Activated naive CD4-positive, alpha-beta T cell treated with anti-CD3 and anti-CD28 coated beads for 36 hours (primary cell): ENCODE measurements at regions not wholly inside any gene's neighbourhood (a gene's known extent, or its start where the extent isn't known, plus 50 kb on each side); places are given as distances from the start of the nearest gene placed in this dataset.

ENCODE experiments used
- CTCF ChIA-PET: fragments of 350-600 bp; sonication (Branson Sonifier 250); formaldehyde crosslinking; loops from one replicate; lab custom pipeline; 2021; ENCODE audit warnings: antibody characterized with exemption; lab: Charles Lee
- DNase-seq: peaks from one replicate; pipeline ENCODE4 v3.0.0-alpha.2; 2020
- H3K27ac Mint-ChIP-seq: one replicate; pipeline ENCODE4 v1.8.0; 2021; ENCODE audit warnings: mild to moderate bottlenecking, mixed read lengths
- H3K27me3 Mint-ChIP-seq: one replicate; pipeline ENCODE4 v1.8.0; 2021; ENCODE audit warnings: low read depth, mixed read lengths
- H3K36me3 Mint-ChIP-seq: one replicate; pipeline ENCODE4 v1.8.0; 2021; ENCODE audit warnings: low read depth, mixed read lengths
- H3K4me1 Mint-ChIP-seq: one replicate; pipeline ENCODE4 v1.8.0; 2021; ENCODE audit warnings: low read depth, mixed read lengths
- H3K4me3 Mint-ChIP-seq: one replicate; pipeline ENCODE4 v1.8.0; 2021; ENCODE audit warnings: mild to moderate bottlenecking, moderate library complexity, mixed read lengths
- H3K9me3 Mint-ChIP-seq: one replicate; pipeline ENCODE4 v1.8.0; 2021; ENCODE audit warnings: mixed read lengths
- intact Hi-C: fragments of 100-400 bp; cut with micrococcal nuclease; formaldehyde crosslinking; loops from one replicate; pipeline ENCODE4 v1.15.1; 2023

DNA sequence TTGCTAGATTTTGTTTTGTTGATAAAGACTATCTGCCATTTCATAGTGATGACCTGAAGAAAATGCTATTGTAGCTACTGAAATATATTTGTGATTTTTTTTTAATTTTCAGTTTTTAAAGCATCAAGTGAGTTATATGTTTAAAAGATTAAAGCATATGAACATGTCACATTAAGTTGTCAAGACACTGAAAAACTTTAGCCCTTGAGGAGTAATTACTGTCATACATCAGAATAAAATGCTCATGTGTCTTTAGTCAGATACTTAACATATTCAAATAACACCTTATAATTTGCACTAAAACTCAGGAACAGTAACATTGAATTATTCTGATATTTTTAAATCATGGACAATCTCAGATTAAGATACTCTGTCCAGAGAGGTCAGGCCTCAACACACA is 108.1 kb upstream of the ATXN7L3B start:
- Mint-ChIP-seq H3K27me3 (peaks cover 9% of the 10 kb centered on the region), H3K4me3 (no peak overlapping the region), H3K36me3 (no peaks in the 10 kb centered on the region), H3K4me1 (no peaks in the 10 kb centered on the region), H3K27ac (no peak overlapping the region), H3K9me3 (peaks cover 1% of the 10 kb centered on the region)
- DNase-seq, result no peak
- CTCF ChIA-PET, result interaction anchor here (0.6 kb wide), 2 partner anchors 22 to 964 kb away, joined by 4 to 5 read pairs; no protein-coding TSS in a partner anchor
- intact Hi-C loops, result no loop called here

DNA sequence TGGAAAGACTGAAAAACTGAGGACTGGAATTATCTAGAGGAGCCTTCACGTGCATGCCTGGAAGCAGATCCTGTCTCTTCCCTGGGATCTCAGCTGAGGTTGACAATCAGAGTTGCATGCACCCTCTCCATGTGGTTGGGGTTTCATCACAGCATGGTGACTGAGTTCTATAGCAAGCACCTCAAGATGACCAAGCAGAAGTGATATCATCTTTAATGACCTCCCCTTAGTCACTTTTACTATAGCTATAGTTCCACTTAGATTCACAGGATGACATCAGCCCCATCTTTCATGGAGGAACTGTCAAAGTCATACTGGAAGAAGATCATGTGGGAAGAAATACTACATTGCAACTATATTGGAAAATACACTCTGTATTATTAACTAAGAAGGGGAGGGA is 105.8 kb upstream of the ATXN7L3B start:
- CTCF ChIA-PET, result no interaction called here
- DNase-seq, result no peak
- Mint-ChIP-seq H3K36me3 (no peaks in the 10 kb centered on the region), H3K27ac (no peak overlapping the region), H3K9me3 (no peaks in the 10 kb centered on the region), H3K27me3 (peaks cover 9% of the 10 kb centered on the region), H3K4me3 (no peak overlapping the region), H3K4me1 (no peaks in the 10 kb centered on the region)
- intact Hi-C loops, result no loop called here

DNA sequence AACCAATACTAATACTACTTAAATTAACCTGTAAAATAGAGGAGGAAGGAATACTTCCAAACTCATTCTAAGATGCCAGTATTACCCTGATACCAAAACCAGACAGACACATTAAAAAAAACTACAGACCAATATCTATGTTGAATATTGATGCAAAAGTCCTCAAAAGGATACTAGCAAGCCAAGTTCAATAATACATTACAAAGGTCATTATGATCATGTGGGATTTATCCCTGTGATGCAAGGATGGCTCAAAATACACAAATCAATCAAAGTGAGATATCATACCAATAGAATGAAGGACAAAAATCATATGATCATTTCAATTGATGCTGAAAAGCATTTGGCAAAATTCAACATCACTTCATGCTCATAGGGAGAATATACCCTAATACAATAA is 97.2 kb upstream of the ATXN7L3B start:
- H3K36me3 Mint-ChIP-seq, result no peaks in the 10 kb centered on the region
- no peaks in the 10 kb centered on the region for H3K9me3 Mint-ChIP-seq
- H3K27me3 Mint-ChIP-seq, result no peaks in the 10 kb centered on the region
- intact Hi-C loops, result no loop called here
- no peak overlapping the region for H3K27ac Mint-ChIP-seq
- CTCF ChIA-PET, result no interaction called here
- no peak overlapping the region for H3K4me3 Mint-ChIP-seq
- DNase-seq, result no peak
- H3K4me1 Mint-ChIP-seq, result no peaks in the 10 kb centered on the region

DNA sequence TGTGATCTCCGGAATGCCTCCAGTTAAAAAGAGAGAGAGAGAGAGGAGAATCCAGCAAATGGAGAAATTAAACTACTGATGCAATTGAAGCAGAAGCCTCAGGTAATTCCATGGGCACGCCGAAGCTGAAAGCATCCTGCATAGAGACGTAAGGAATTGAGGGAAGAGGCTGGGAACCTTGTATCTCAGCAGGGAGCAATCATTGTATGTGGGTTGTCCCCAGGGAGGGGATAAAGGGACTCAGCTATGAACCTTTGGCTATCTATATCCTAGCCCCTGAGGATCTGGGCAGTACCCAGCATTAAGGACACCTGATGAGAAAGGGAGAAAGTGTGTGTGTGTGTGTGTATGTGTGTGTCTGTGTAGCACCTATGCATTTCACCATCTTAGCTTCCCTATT is 95.8 kb upstream of the ATXN7L3B start:
- intact Hi-C loops, result no loop called here

DNA sequence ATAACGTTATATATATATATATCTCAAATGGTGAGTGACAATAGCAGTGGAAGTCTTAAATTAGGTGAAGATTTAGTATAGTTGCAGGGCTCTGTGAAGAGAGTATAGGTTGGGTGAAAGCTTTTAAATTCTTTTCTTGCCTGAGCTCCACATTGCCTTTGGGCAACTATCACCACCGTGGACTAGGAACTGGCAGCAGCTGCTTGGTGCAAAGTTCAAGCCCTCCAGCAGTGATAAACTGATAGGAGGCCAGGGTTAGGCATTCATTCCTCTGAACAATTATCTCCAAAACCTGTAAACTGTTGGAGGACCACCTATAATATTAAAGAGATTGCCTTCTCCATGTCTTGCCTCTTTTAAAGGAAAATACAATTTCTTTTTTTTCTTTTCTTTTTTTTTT is 91.2 kb upstream of the ATXN7L3B start:
- Mint-ChIP-seq H3K27me3 (peaks cover 5% of the 10 kb centered on the region), H3K9me3 (no peaks in the 10 kb centered on the region), H3K4me1 (no peaks in the 10 kb centered on the region), H3K36me3 (no peaks in the 10 kb centered on the region), H3K27ac (no peak overlapping the region), H3K4me3 (no peak overlapping the region)
- no peak for DNase-seq
- intact Hi-C loops, result no loop called here
- CTCF ChIA-PET, result no interaction called here

More for the DNA sequence above, 95.8 kb upstream of the ATXN7L3B start:
- Mint-ChIP-seq H3K4me3 (no peak overlapping the region), H3K36me3 (no peaks in the 10 kb centered on the region), H3K27me3 (no peaks in the 10 kb centered on the region), H3K4me1 (no peaks in the 10 kb centered on the region), H3K27ac (no peak overlapping the region), H3K9me3 (no peaks in the 10 kb centered on the region)
- CTCF ChIA-PET, result no interaction called here
- DNase-seq, result no peak

DNA sequence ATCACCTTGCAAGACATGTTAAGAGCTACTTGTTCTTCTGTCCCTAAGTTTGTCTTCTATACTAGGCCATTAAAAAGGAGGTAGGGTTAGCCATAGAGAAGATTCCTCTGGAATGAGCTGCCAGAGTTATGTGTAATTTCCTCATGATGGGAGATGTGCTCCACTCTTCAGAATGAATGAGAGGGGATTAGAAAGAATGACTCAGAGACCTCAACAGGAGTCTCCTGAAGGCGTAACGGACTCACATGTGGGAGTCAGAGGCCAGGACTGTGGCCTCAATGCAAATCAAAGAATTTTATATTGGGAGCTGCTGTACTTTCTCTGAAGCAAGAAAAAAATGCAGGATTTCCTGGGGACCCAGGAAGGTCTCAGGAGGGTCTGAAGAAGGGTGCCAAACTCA is 87.8 kb upstream of the ATXN7L3B start:
- Mint-ChIP-seq H3K27ac (no peak overlapping the region), H3K36me3 (no peaks in the 10 kb centered on the region), H3K4me1 (no peaks in the 10 kb centered on the region), H3K9me3 (no peaks in the 10 kb centered on the region), H3K4me3 (no peak overlapping the region), H3K27me3 (peaks cover 5% of the 10 kb centered on the region)
- CTCF ChIA-PET, result no interaction called here
- intact Hi-C loops, result no loop called here
- no peak for DNase-seq

DNA sequence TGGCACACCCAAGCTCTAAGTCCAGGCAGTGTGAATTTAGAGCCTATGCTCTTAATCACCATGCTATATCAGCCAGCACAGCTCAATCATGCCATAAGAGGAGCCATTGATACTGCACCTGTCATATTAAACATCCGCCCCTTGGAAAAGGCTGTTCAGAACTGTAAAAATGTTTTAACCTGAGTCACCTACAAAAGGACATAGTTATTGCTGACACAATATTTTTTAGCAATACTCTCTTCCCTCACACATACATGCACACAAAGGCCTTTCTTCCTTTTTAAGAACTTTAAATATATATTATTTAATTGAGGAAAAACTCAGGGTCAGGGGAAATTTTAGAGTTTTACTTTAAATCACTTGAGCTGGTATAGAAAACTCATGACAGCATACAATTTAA is 83.5 kb upstream of the ATXN7L3B start:
- CTCF ChIA-PET, result no interaction called here
- Mint-ChIP-seq H3K4me1 (no peaks in the 10 kb centered on the region), H3K4me3 (no peak overlapping the region), H3K36me3 (no peaks in the 10 kb centered on the region), H3K9me3 (no peaks in the 10 kb centered on the region), H3K27me3 (peaks cover 5% of the 10 kb centered on the region), H3K27ac (no peak overlapping the region)
- intact Hi-C loops, result no loop called here
- no peak for DNase-seq

DNA sequence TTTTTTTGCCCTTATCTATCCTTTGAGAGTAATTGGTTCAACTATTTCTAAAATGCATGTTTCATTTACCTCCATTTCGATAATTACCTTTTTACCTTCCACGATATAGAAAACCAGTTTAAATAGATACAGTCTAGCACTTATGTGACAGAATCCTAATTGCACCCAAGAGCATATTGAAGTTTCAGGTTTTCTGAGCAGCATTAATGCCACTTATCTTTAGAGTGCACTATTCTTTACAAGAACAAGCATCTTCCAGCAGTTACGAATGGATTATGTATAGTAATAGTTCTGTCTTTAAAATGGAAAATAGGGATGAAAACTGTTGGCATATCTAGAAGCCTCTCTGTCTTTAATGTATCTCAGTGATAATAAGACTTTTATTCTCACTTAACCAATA is 82.2 kb upstream of the ATXN7L3B start:
- Mint-ChIP-seq H3K27me3 (no peaks in the 10 kb centered on the region), H3K4me3 (no peak overlapping the region), H3K4me1 (no peaks in the 10 kb centered on the region), H3K27ac (no peak overlapping the region), H3K36me3 (no peaks in the 10 kb centered on the region), H3K9me3 (no peaks in the 10 kb centered on the region)
- intact Hi-C loops, result no loop called here
- CTCF ChIA-PET, result no interaction called here
- DNase-seq, result no peak

DNA sequence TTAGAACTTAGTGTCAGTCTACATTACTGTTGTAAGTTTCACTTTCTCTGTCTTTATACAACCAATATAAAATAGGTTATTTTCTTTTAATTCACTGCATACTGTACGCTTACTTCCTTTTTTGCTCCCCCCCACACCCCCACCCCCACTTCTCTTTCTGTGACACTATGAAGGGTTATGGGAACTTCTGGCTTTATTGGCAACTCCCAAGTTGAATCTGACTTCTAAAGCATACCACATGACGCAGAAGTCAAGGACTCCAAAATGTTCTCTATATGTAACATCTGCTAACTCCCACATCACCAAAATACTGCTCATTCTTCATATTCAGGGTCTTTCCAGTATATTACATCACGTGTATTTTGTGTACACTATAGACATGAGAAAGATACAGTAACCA is 81.2 kb upstream of the ATXN7L3B start:
- Mint-ChIP-seq H3K27me3 (no peaks in the 10 kb centered on the region), H3K36me3 (no peaks in the 10 kb centered on the region), H3K4me1 (no peaks in the 10 kb centered on the region), H3K4me3 (no peak overlapping the region), H3K9me3 (no peaks in the 10 kb centered on the region), H3K27ac (no peak overlapping the region)
- no peak for DNase-seq
- intact Hi-C loops, result no loop called here
- CTCF ChIA-PET, result no interaction called here

DNA sequence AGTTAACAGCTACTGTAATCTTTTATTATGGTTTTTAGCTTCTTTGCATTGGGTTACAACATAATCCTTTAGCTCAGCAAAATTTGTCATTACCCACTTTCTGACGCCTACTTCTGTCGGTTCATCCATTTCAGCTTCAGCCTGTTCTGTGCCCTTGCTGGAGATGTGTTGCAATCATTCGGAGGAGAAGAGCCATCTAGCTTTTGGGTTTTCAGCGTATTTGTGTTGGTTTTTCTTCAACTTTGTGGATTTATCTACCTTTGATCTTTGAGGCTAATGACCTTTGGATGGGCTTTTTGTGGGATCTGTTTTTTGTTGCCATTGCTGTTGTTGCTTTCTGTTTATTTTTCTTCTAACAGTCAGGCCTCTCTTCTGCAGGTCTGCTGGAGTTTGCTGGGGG is 69.2 kb upstream of the ATXN7L3B start:
- intact Hi-C loops, result no loop called here
- Mint-ChIP-seq H3K4me1 (no peaks in the 10 kb centered on the region), H3K27me3 (peaks cover 17% of the 10 kb centered on the region)

DNA sequence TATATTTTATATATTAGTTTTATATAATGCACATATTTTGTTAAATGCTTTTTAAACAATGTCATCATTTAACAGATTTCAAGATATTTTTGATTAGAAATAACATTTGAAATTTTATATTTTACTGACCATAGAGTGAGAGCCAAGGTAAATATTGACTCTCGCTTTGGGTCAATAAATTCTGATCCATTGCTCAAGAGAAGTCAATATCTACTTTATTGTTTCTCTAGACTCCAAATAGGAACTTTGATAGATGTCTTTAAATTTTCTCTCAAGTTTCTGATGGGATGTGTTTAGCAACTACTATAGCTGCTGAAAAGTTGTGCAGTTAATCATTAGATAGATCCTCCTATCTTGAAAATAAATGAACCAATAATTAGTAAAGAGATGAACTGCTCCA is 61.4 kb upstream of the ATXN7L3B start:
- H3K9me3 Mint-ChIP-seq, result no peaks in the 10 kb centered on the region
- H3K4me3 Mint-ChIP-seq, result no peak overlapping the region
- H3K4me1 Mint-ChIP-seq, result no peaks in the 10 kb centered on the region
- no peaks in the 10 kb centered on the region for H3K36me3 Mint-ChIP-seq
- H3K27me3 Mint-ChIP-seq, result no peaks in the 10 kb centered on the region
- no peak for DNase-seq
- intact Hi-C loops, result no loop called here
- CTCF ChIA-PET, result no interaction called here
- no peak overlapping the region for H3K27ac Mint-ChIP-seq

More for the DNA sequence above, 69.2 kb upstream of the ATXN7L3B start:
- Mint-ChIP-seq H3K36me3 (no peaks in the 10 kb centered on the region), H3K9me3 (no peaks in the 10 kb centered on the region), H3K4me3 (no peak overlapping the region), H3K27ac (no peak overlapping the region)
- DNase-seq, result no peak
- CTCF ChIA-PET, result no interaction called here

DNA sequence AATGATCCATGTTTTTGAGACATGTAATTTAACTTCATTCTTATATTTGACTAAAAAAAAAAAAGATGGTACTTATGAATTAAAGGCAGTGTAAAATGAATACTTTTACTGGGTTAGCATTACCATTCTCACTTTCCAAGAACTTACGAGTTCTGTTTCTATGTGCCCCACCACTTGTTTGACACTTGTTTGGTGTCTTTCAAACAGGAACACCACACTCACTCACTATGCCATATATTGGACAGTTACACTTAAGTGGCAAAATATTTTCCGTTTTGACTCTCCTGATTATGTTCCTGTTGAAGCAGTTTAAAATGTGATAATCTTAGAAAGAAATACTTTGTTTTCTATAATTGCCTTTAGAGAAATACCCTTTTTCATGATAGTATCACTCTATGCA is 56.6 kb upstream of the ATXN7L3B start:
- Mint-ChIP-seq H3K4me1 (no peaks in the 10 kb centered on the region), H3K36me3 (no peaks in the 10 kb centered on the region), H3K9me3 (no peaks in the 10 kb centered on the region), H3K27ac (no peak overlapping the region), H3K27me3 (no peaks in the 10 kb centered on the region), H3K4me3 (no peak overlapping the region)
- CTCF ChIA-PET, result no interaction called here
- intact Hi-C loops, result no loop called here
- no peak for DNase-seq

DNA sequence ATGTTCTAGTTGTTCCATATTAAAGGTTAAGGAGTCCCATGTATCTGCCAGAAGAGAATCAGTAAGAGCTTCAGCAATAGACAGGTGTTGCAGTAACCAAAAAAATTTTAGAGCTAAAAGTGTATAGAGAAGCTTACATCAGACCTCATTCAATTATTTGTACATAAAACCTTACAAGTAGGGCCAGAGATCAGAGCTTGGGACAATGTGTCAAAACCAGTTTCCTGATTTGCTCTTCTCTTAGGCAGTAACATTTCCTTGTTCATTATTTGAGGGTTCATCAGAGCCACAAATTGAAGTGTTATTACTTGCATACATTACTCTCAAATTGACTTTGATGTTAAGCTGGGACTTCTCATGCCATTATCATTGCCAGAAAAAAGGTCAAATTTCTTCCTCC is 55.5 kb upstream of the ATXN7L3B start:
- Mint-ChIP-seq H3K9me3 (no peaks in the 10 kb centered on the region), H3K4me1 (no peaks in the 10 kb centered on the region), H3K36me3 (no peaks in the 10 kb centered on the region), H3K27me3 (no peaks in the 10 kb centered on the region), H3K4me3 (no peak overlapping the region), H3K27ac (no peak overlapping the region)
- intact Hi-C loops, result no loop called here
- no peak for DNase-seq
- CTCF ChIA-PET, result no interaction called here

DNA sequence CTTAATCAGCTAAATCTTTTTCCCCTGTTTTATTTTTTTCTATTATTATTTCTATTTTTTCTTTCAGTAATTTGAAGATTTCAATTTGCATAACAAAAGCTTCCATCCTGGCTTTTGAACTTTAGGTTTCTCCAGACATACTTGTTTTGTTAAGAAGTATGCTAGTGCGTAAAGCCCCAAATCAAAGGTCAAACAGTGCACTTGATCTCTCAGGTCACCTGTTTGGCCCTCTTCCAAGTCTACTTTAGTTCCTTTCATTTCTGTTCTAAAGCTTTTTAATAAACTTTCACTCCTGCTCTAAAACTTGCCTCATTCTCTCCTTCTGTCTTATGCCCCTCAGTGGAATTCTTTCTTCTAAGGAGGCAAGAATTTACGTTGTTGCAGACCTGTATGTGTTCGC is 54.6 kb upstream of the ATXN7L3B start:
- no peak overlapping the region for H3K27ac Mint-ChIP-seq
- no peaks in the 10 kb centered on the region for H3K36me3 Mint-ChIP-seq
- no peaks in the 10 kb centered on the region for H3K9me3 Mint-ChIP-seq
- intact Hi-C loops, result no loop called here
- H3K27me3 Mint-ChIP-seq, result no peaks in the 10 kb centered on the region
- H3K4me3 Mint-ChIP-seq, result no peak overlapping the region
- H3K4me1 Mint-ChIP-seq, result no peaks in the 10 kb centered on the region
- CTCF ChIA-PET, result no interaction called here
- no peak for DNase-seq
